Spleen (tissue), 7 donors: ENCODE measurements at regions not wholly inside any gene's neighbourhood (a gene's known extent, or its start where the extent isn't known, plus 50 kb on each side); places are given as distances from the start of the nearest gene placed in this dataset.

Experiments
- POLR2A ChIP-seq, 3 donors: fragments of 450-650 bp; IDR thresholded peaks; one replicate each; pipeline ENCODE4 v1.5.1; 2017; ENCODE audit warnings: antibody characterized with exemption in 3 of 3, mild to moderate bottlenecking in 1 of 3
- TF ChIP-seq, protein P1 (sequence below), 11 experiments: fragments of 200-600 bp in 7 of 11; fragments of 450-650 bp in 4 of 11; sonication (generic) in 4 of 11; IDR thresholded peaks in 8 of 11; conservative IDR thresholded peaks in 3 of 11; 1 replicate in 7 of 11; 2 replicates in 4 of 11; pipeline versions ENCODE4 v1.4.0 to v1.8.0; 2016 to 2021; ENCODE audit warnings: antibody characterized with exemption in 11 of 11, inconsistent platforms in 4 of 11, mild to moderate bottlenecking in 1 of 11
- donor health status: DM: no; HTN: no; CAD: no; lungs with moderate emphysema.
- donor health status: DM: no; HTN: no; CAD: no.
- donor health status: DM: no; HTN: no; CAD: no.

DNA sequence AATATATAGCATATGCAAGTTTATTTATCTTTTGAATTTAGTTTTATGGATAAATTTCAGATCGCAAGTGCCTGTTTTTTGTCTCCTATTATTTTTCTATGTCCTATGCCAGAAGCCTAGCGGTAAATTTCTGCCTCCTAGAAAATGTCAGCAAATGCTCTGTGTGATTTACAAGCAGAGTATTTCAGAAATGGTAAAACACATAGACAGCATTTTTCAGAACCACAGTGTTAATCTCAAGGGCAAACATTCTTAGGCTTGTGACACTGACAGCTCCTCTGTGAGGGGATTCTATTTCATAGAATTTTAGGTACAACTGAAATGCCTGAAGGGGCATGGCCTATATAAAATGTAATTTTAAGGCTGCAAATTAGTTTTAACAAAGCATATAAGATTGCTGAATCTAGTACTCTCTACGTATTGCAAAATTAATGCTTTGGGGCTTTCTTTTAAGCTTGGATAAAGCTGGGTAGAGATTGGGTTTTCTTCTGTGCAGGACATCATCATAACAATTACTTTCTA lies 89.9 kb upstream of the PTCHD4 start:
- TF ChIP-seq, protein P1, sequence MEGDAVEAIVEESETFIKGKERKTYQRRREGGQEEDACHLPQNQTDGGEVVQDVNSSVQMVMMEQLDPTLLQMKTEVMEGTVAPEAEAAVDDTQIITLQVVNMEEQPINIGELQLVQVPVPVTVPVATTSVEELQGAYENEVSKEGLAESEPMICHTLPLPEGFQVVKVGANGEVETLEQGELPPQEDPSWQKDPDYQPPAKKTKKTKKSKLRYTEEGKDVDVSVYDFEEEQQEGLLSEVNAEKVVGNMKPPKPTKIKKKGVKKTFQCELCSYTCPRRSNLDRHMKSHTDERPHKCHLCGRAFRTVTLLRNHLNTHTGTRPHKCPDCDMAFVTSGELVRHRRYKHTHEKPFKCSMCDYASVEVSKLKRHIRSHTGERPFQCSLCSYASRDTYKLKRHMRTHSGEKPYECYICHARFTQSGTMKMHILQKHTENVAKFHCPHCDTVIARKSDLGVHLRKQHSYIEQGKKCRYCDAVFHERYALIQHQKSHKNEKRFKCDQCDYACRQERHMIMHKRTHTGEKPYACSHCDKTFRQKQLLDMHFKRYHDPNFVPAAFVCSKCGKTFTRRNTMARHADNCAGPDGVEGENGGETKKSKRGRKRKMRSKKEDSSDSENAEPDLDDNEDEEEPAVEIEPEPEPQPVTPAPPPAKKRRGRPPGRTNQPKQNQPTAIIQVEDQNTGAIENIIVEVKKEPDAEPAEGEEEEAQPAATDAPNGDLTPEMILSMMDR (IDR thresholded peaks at IDR 0.05 in 8 of 11, conservative IDR thresholded peaks at IDR 0.05 in 3 of 11): no peak
- TF ChIP-seq POLR2A (IDR thresholded peaks at IDR 0.05): no peak
